ENCODE measurements at regions not wholly inside any gene's neighbourhood (a gene's known extent, or its start where the extent isn't known, plus 50 kb on each side); places are given as distances from the start of the nearest gene placed in this dataset.

GRCh38 chr17:33679595-33679994, 386.5 kb upstream of the ASIC2 start:
- POLR2A ChIA-PET = no interaction called here
- no peaks in the 10 kb centered on the region for H3K4me1 Mint-ChIP-seq (ENCODE audit: low read depth)
- H3K27ac Mint-ChIP-seq = no peak overlapping the region
- no peak for DNase-seq
- no peaks in the 10 kb centered on the region for H3K9me3 Mint-ChIP-seq
- H3K27me3 Mint-ChIP-seq = peaks cover 2% of the 10 kb centered on the region
- CTCF ChIA-PET = no interaction called here
- no peaks in the 10 kb centered on the region for H3K36me3 Mint-ChIP-seq
- intact Hi-C loops (cut with micrococcal nuclease) = no loop called here
- H3K4me3 Mint-ChIP-seq = no peak overlapping the region

- ChIA-PET CTCF (no interaction called here), POLR2A (no interaction called here)
- Mint-ChIP-seq H3K27ac (no peak overlapping the region), H3K27me3 (peaks cover 3% of the 10 kb centered on the region), H3K9me3 (no peaks in the 10 kb centered on the region), H3K36me3 (no peaks in the 10 kb centered on the region), H3K4me1 (ENCODE audit: low read depth) (no peaks in the 10 kb centered on the region), H3K4me3 (no peak overlapping the region)
- intact Hi-C loops (cut with micrococcal nuclease) = no loop called here
- DNase-seq = no peak
These were observed 387.4 kb upstream of the ASIC2 start for GRCh38 chr17:33680472-33680871.

DNA sequence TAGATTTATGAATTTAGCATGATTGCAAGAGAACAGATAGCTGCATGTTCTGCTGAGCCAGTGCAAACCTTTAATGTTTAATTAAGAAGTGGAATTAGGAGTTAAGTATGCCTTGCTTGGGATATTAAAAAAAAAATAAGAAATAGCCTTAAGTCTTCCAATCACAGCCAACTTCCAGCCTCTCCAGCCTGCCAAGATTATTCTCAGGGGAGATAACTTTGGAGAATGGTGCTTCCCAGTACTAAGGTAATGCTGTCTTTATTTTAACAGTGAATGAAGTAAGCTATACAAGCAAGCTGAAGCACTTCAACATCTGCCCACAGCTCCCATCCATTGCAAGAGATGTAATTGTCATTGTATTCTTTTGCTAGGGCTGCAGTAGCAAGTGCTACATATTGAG, 389.5 kb upstream of the ASIC2 start:
- Mint-ChIP-seq H3K4me1 (ENCODE audit: low read depth) (no peaks in the 10 kb centered on the region), H3K4me3 (no peak overlapping the region), H3K36me3 (no peaks in the 10 kb centered on the region), H3K9me3 (no peaks in the 10 kb centered on the region), H3K27ac (no peak overlapping the region), H3K27me3 (peaks cover 3% of the 10 kb centered on the region)
- intact Hi-C loops (cut with micrococcal nuclease) = no loop called here
- no peak for DNase-seq
- ChIA-PET POLR2A (no interaction called here), CTCF (interaction anchor here (0.8 kb wide), 1 partner anchor 8 kb away, joined by 5 read pairs; no protein-coding TSS in a partner anchor)

DNA sequence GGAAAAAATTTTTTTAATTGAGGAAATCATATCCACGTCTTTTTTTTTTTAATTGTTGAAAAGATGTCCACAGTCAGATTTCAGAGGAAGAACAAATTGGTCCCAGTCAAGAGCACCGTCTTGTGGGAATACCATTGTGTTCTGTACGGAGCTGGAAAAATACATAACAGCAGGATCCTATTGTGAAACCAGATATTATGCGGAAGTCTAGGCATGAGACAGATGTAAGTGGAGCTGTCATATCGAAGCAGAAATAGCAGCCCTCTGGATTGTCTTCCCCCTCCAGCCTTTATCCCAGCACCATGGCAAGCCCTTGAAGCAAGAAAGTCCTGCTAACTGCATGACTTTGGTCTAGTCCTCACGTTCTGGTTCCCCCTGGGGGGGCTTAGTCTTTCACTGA, 391.6 kb upstream of the ASIC2 start:
- Mint-ChIP-seq H3K4me1 (ENCODE audit: low read depth) (no peaks in the 10 kb centered on the region), H3K4me3 (no peak overlapping the region), H3K36me3 (no peaks in the 10 kb centered on the region), H3K27ac (no peak overlapping the region), H3K27me3 (peaks cover 7% of the 10 kb centered on the region), H3K9me3 (no peaks in the 10 kb centered on the region)
- POLR2A ChIA-PET = interaction anchor here (0.6 kb wide), 1 partner anchor 24 kb away, joined by 3 read pairs; no protein-coding TSS in a partner anchor
- no peak for DNase-seq
- CTCF ChIA-PET = interaction anchor here (2.6 kb wide), 1 partner anchor 10 kb away, joined by 11 read pairs; no protein-coding TSS in a partner anchor
- intact Hi-C loops (cut with micrococcal nuclease) = no loop called here

DNA sequence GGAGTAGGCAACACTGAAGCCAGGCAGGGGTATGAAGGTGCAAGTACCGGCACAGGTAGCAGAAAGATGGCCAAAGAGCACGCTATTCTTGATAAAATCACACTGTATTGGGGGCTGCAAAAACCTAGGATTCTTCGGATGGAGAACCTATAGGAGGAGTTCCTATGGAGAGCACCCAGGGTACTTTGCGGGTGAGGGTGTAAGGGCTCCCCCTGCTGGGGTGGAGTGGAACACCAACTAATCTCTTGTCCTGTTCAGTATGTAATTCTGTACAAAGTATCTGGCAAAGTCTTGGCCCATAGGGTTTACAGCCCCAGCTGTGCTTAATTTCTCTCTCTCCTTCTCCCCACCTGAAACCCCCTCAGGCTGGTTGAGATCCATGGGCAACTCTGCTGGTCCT, 393.1 kb upstream of the ASIC2 start:
- H3K27me3 Mint-ChIP-seq = peaks cover 7% of the 10 kb centered on the region
- intact Hi-C loops (cut with micrococcal nuclease) = no loop called here
- no peaks in the 10 kb centered on the region for H3K4me1 Mint-ChIP-seq (ENCODE audit: low read depth)
- no peaks in the 10 kb centered on the region for H3K9me3 Mint-ChIP-seq
- ChIA-PET POLR2A (no interaction called here), CTCF (interaction anchor here (0.7 to 2.6 kb wide), 4 partner anchors 11 to 65 kb away, joined by 3 to 11 read pairs (median 3); no protein-coding TSS in a partner anchor)
- no peaks in the 10 kb centered on the region for H3K36me3 Mint-ChIP-seq
- H3K4me3 Mint-ChIP-seq = no peak overlapping the region
- no peak overlapping the region for H3K27ac Mint-ChIP-seq
- DNase-seq = peak; percentile 38

GRCh38 chr17:33687831-33688230, 394.7 kb upstream of the ASIC2 start:
- intact Hi-C loops (cut with micrococcal nuclease) = no loop called here
- POLR2A ChIA-PET = no interaction called here
- H3K4me3 Mint-ChIP-seq = no peak overlapping the region

GRCh38 chr17:33688771-33689170, 395.7 kb upstream of the ASIC2 start:
- peaks cover 7% of the 10 kb centered on the region for H3K27me3 Mint-ChIP-seq
- intact Hi-C loops (cut with micrococcal nuclease) = no loop called here
- CTCF ChIA-PET = no interaction called here
- H3K4me3 Mint-ChIP-seq = no peak overlapping the region
- no peaks in the 10 kb centered on the region for H3K4me1 Mint-ChIP-seq (ENCODE audit: low read depth)
- DNase-seq = no peak
- no peaks in the 10 kb centered on the region for H3K9me3 Mint-ChIP-seq
- H3K36me3 Mint-ChIP-seq = no peaks in the 10 kb centered on the region
- POLR2A ChIA-PET = no interaction called here
- H3K27ac Mint-ChIP-seq = no peak overlapping the region

More at GRCh38 chr17:33687831-33688230, 394.7 kb upstream of the ASIC2 start:
- Mint-ChIP-seq H3K27me3 (peaks cover 7% of the 10 kb centered on the region), H3K27ac (no peak overlapping the region), H3K36me3 (no peaks in the 10 kb centered on the region), H3K4me1 (ENCODE audit: low read depth) (no peaks in the 10 kb centered on the region), H3K9me3 (no peaks in the 10 kb centered on the region)
- CTCF ChIA-PET = no interaction called here
- no peak for DNase-seq

DNA sequence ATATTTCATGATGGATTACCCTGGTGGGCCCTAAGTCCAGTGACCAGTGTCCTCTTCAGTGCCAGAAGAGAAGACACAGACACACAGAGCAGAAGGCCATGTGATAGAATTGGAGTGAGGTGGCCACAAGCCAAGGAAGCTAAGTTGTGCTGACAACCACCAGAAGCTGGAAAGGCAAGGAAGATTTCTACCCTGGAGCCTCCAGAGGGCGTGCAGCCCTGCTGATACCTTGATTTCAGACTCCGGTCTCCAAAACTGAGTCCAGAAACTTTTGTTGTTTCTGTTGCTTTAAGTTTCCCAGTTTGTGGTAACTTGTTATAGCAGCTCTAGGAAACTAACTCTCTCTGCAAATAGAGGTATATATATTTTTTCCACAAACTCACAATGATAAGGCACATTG, 396.6 kb upstream of the ASIC2 start:
- intact Hi-C loops (cut with micrococcal nuclease) = no loop called here
- Mint-ChIP-seq H3K9me3 (no peaks in the 10 kb centered on the region), H3K4me3 (no peak overlapping the region), H3K4me1 (ENCODE audit: low read depth) (no peaks in the 10 kb centered on the region), H3K27ac (no peak overlapping the region), H3K27me3 (peaks cover 11% of the 10 kb centered on the region), H3K36me3 (no peaks in the 10 kb centered on the region)
- ChIA-PET CTCF (interaction anchor here (1.2 kb wide), 1 partner anchor 61 kb away, joined by 3 read pairs; no protein-coding TSS in a partner anchor), POLR2A (no interaction called here)
- DNase-seq = no peak

GRCh38 chr17:33695431-33695830, 402.3 kb upstream of the ASIC2 start:
- no peaks in the 10 kb centered on the region for H3K9me3 Mint-ChIP-seq
- CTCF ChIA-PET = interaction anchor here (0.7 kb wide), 1 partner anchor 12 kb away, joined by 4 read pairs; no protein-coding TSS in a partner anchor
- H3K27ac Mint-ChIP-seq = no peak overlapping the region
- intact Hi-C loops (cut with micrococcal nuclease) = no loop called here
- DNase-seq = no peak
- H3K4me1 Mint-ChIP-seq (ENCODE audit: low read depth) = peaks cover 2% of the 10 kb centered on the region
- POLR2A ChIA-PET = no interaction called here
- no peak overlapping the region for H3K4me3 Mint-ChIP-seq
- H3K36me3 Mint-ChIP-seq = no peaks in the 10 kb centered on the region
- H3K27me3 Mint-ChIP-seq = peaks cover 11% of the 10 kb centered on the region

DNA sequence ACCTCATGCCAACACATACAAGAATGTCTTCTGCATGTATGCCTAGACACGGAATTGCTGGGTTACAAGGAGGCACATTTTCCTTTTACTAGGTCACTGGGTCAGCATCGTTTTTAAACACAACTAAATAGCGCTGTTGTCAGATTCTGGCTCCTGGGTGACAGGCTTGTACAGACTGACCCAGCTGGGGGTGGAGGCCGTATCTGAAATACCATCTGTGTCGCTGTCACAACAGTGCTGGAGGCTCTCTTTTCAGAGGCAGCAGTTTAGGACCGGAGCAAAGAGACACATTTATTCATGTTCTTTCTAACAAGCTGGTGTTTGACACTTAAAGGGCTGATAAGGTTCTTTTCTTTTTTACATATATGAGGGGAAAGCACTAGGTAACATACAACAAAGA, 403.0 kb upstream of the ASIC2 start:
- no peak overlapping the region for H3K4me3 Mint-ChIP-seq
- ChIA-PET CTCF (no interaction called here), POLR2A (no interaction called here)

DNA sequence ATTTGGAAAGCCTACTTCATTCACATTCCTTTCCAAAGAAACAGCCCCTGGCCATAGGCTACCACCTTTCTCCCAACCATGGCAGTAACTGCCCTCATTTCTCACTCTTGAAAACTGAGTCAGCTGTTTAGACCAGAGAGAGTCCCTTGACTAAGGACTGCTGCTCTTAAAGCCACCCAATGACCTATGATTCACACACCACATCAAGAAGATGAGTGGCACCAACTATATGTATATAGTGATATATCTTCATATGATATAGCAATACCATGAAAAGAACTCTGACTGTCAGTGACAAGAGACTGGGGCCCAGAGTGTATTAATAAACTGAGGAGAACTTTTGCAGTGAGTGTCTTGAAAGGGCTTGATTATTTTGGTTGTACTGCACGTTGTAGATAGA, 404.5 kb upstream of the ASIC2 start:
- Mint-ChIP-seq H3K36me3 (no peaks in the 10 kb centered on the region), H3K4me1 (ENCODE audit: low read depth) (peaks cover 2% of the 10 kb centered on the region), H3K27me3 (peaks cover 11% of the 10 kb centered on the region), H3K9me3 (no peaks in the 10 kb centered on the region), H3K4me3 (no peak overlapping the region), H3K27ac (no peak overlapping the region)
- ChIA-PET CTCF (no interaction called here), POLR2A (interaction anchor here (0.5 kb wide), 1 partner anchor 163 kb away, joined by 4 read pairs; no protein-coding TSS in a partner anchor)
- intact Hi-C loops (cut with micrococcal nuclease) = no loop called here
- no peak for DNase-seq

More for the DNA sequence above, 403.0 kb upstream of the ASIC2 start:
- Mint-ChIP-seq H3K4me1 (ENCODE audit: low read depth) (peaks cover 2% of the 10 kb centered on the region), H3K36me3 (no peaks in the 10 kb centered on the region), H3K27me3 (peaks cover 11% of the 10 kb centered on the region), H3K9me3 (no peaks in the 10 kb centered on the region), H3K27ac (no peak overlapping the region)
- DNase-seq = no peak
- intact Hi-C loops (cut with micrococcal nuclease) = no loop called here

GRCh38 chr17:33701910-33702309, 408.8 kb upstream of the ASIC2 start:
- Mint-ChIP-seq H3K36me3 (no peaks in the 10 kb centered on the region), H3K27ac (no peak overlapping the region), H3K9me3 (no peaks in the 10 kb centered on the region), H3K27me3 (peaks cover 7% of the 10 kb centered on the region), H3K4me1 (ENCODE audit: low read depth) (peaks cover 2% of the 10 kb centered on the region), H3K4me3 (no peak overlapping the region)
- POLR2A ChIA-PET = no interaction called here
- intact Hi-C loops (cut with micrococcal nuclease) = no loop called here
- DNase-seq = no peak
- CTCF ChIA-PET = no interaction called here

DNA sequence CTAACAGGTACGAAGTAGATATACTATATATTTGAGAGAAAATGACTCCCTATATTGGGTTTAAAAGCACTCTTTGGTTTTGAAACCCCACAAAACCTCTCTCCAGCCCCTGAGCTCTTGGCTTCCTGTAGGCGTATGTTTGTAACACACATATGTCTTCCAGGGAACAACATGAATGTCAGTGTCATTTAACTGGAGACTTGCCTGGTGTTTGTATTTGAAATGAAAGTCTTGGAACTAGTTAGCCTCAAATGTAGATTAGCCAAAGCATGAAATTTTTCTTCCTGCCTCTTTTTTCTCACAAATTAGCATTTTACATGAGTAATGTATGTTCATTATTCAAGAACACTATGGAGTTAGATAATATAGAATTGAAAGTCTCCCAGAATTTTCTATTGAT, 411.8 kb upstream of the ASIC2 start:
- ChIA-PET CTCF (no interaction called here), POLR2A (no interaction called here)
- Mint-ChIP-seq H3K27ac (no peak overlapping the region), H3K4me1 (ENCODE audit: low read depth) (no peaks in the 10 kb centered on the region), H3K27me3 (peaks cover 2% of the 10 kb centered on the region), H3K9me3 (no peaks in the 10 kb centered on the region), H3K4me3 (no peak overlapping the region), H3K36me3 (no peaks in the 10 kb centered on the region)
- intact Hi-C loops (cut with micrococcal nuclease) = no loop called here
- DNase-seq = no peak

Data from activated CD4-positive, alpha-beta memory T cell treated with anti-CD3 and anti-CD28 coated beads for 36 hours (primary cell).